Astrocyte of the cerebellum (primary cell): ENCODE measurements at regions not wholly inside any gene's neighbourhood (a gene's known extent, or its start where the extent isn't known, plus 50 kb on each side); places are given as distances from the start of the nearest gene placed in this dataset.

Experiments used
- DNase-seq: peaks from one replicate; pipeline ENCODE4 v3.0.0-alpha.2; 2011; ENCODE audit warnings: low read depth
- H3K4me3 ChIP-seq: 2 replicates; pipeline ENCODE4 v1.5.1; 2011; ENCODE audit warnings: mild to moderate bottlenecking, low read depth, low read length, moderate library complexity
- in situ Hi-C: cut with HindIII; loops from 2 replicates; pipeline ENCODE4 v1.10.0; 2017; ENCODE audit warnings: low sequenced_read_pairs
- TF ChIP-seq, protein P1 (sequence below): IDR thresholded peaks from 2 replicates; pipeline ENCODE4 v1.5.1; 2012; ENCODE audit warnings: low read length, low read depth, moderate library complexity, mild to moderate bottlenecking; ENCODE audit errors: missing control alignments

DNA sequence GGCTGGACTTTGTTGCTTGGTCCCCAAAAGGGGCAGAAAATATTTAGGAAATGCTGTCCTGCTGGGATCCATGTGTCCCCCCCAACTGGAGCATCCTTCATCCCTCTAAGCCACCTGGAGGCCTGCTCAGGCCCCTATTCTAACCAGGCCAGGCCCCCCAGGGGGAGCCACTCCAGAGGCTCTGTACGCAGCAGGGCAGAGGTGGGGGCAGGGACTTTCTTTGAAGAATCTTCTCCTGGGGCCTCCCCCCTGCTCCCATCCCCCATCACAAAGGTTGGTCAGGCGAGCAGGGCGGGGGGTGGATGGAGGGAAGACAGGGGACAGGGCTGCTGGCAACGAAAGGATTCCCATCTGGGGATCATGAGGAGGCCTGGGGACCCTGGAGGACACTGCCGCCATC, 170.8 kb downstream of the MN1 start:
- no peak overlapping the region for H3K4me3 ChIP-seq
- no peak for DNase-seq
- TF ChIP-seq, protein P1, sequence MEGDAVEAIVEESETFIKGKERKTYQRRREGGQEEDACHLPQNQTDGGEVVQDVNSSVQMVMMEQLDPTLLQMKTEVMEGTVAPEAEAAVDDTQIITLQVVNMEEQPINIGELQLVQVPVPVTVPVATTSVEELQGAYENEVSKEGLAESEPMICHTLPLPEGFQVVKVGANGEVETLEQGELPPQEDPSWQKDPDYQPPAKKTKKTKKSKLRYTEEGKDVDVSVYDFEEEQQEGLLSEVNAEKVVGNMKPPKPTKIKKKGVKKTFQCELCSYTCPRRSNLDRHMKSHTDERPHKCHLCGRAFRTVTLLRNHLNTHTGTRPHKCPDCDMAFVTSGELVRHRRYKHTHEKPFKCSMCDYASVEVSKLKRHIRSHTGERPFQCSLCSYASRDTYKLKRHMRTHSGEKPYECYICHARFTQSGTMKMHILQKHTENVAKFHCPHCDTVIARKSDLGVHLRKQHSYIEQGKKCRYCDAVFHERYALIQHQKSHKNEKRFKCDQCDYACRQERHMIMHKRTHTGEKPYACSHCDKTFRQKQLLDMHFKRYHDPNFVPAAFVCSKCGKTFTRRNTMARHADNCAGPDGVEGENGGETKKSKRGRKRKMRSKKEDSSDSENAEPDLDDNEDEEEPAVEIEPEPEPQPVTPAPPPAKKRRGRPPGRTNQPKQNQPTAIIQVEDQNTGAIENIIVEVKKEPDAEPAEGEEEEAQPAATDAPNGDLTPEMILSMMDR = no peak
- in situ Hi-C loops = no loop called here

DNA sequence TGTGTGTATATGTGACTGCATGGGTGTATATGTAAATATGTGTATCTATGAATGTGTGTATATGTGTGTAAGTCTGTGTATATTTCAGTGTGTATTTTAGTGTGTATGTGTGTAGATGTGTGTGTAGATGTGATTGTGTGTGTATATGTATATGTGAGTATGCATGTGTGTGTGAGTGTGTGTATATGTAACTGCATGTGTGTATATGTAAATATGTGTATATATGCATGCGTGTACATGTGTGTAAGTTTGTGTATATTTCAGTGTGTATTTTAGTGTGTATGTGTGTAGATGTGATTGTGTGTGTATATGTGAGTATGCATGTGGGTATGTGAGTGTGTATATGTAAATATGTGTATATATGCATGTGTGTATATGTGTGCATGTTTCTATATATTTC, 169.9 kb downstream of the MN1 start:
- in situ Hi-C loops = no loop called here
- DNase-seq = no peak
- no peak overlapping the region for H3K4me3 ChIP-seq
- TF ChIP-seq, protein P1 = no peak

DNA sequence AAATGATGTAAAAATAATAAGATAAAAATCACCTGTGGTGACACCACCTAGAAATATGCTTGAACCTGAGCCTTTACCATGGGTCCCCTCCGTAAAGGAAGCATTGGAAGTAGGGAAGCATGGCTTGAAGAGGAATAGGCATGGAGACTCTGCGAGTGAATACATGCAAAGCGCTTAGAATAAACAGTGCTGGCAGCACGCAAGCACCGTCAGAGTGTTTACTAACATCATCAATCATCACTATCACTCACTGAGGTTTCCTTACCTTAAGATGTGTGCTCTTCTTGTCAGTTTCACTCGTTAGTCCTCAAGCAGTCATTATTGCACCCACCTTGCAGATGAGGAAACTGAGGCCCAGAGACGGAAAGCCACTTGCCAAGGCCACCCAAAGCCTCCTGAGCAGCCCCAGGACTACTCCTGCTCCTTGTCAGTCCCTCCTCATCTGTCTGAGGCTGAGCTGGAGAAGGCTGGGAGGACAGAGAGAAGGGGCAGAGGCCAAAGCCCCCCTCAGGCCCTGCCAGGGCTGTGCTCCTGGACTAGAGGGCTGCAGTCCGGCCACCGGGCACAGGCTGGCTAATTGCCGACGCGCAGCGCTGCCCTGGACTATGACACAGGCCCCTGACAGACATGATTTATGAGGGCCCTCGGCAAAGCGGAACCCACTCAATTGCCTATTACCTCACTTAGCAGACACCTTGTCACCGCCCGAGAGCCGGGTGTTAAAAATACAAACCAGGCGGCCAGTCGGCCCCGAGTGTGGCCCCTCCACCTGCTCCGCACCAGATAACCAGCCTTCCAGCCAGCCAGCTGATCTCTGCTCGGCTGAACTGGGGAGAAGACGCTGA, 168.9 kb downstream of the MN1 start:
- in situ Hi-C loops = no loop called here
- TF ChIP-seq, protein P1 = no peak
- no peak for DNase-seq
- no peak overlapping the region for H3K4me3 ChIP-seq

DNA sequence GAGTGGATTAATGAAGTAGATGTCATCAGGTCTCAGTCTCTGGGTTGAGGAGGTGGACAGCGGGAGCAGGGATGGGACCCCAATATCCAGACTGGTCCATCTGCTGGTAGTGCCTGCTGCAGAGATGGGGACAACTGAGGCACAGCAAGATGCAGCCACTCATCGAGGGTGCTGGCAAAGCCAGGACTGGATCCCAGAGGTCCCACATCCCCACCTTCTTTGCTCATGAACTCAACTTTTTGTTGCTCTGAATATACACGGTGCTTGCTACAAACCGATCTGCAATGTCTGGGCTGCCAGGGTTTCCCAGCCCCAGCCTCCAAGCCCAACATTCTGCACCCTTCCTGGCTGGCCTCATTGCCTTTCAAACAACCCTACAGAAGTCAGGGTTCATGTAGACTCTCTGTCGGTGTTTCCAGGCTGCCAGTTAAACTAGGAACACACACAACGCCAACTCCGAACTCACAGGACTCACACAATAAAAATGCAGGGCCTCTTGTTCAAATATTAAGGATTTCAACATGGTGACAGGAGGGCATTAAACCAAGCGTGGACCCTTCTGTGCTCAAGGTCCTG, 168.2 kb downstream of the MN1 start:
- TF ChIP-seq, protein P1 = no peak
- in situ Hi-C loops = no loop called here
- no peak for DNase-seq
- H3K4me3 ChIP-seq = no peak overlapping the region

DNA sequence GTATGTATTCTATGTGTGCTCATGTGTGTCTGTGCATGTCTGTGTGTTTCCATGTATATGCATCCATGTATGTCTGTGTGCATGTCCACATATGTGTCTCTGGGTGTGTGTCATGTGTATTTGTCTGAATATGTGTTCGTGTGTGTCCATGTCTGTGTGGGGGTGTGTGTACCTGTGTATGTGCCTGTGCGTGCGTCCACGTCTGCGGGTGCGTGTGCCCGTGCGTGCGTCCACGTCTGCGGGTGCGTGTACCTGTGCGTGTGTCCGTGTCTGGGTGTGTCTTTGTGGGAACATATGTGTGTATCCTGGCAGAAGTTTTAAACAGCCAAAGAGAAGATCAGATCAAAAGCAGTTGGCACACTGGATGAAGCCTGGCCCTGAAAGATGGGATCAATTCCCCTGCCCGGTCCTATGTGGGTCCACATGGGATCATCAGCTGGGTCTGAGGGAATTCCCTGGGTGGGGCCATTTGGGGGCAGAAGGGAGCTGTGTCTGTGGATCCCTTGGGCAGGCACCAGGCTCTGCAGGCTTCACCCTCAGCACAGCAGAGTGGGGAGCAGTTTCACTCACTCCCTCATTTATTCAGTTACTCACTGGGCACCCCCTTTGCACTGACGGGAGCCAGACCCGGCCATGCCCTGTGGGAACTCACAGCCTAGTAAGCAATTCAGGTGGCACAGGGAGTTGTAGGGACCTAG, 167.4 kb downstream of the MN1 start:
- DNase-seq = no peak
- TF ChIP-seq, protein P1 = no peak
- in situ Hi-C loops = no loop called here
- no peak overlapping the region for H3K4me3 ChIP-seq

DNA sequence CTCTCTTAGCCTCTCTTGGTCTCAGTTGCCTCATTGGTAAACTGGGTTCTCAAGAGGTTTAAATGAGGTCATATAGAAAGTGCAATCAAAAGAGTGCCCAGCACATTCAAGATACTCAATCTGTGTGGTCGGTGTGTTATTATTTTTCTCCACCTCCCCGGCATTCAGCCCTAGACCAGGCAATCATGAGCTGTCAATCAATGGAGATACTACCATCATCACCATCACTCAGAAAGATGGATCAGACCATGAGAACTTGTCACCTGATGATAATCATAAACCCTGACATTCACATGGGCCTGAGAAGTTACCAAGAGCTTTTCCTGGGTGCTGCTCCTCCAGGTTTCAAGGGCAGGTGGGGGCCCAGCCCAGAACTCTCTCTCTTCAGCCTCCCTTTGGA, 166.1 kb downstream of the MN1 start:
- DNase-seq = no peak
- TF ChIP-seq, protein P1 = no peak
- no peak overlapping the region for H3K4me3 ChIP-seq
- in situ Hi-C loops = no loop called here
